Colon (tissue), 2 donors: ENCODE measurements at regions not wholly inside any gene's neighbourhood (a gene's known extent, or its start where the extent isn't known, plus 50 kb on each side); places are given as distances from the start of the nearest gene placed in this dataset.

ENCODE experiments used
- FAIRE-seq: peaks from 2 replicates; lab custom pipeline; 2012; peaks lifted over from hg19 to GRCh38; lab: Jason Lieb, UNC
- donor health status: control.
- donor health status: control.

DNA sequence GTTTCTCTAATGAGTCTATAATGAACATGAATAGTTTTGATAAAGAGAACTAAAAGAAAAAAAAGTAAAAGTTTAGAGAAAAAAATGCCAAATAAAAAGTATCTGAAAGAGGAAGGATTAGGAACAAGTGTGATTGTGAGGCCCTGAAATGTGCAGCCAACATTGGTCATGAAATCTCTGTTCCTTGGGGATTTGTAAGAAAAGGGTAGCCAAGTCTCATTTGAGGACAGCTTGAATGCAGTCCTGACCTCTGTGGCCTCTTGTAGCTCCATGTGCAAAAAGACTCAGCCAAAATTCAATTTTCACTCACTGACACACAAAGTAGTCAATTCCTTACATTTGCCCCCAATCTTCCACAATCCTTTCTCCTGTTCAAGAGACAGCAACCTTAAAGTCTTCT lies 167.9 kb downstream of the KLF12 start:
- no peak for FAIRE-seq

DNA sequence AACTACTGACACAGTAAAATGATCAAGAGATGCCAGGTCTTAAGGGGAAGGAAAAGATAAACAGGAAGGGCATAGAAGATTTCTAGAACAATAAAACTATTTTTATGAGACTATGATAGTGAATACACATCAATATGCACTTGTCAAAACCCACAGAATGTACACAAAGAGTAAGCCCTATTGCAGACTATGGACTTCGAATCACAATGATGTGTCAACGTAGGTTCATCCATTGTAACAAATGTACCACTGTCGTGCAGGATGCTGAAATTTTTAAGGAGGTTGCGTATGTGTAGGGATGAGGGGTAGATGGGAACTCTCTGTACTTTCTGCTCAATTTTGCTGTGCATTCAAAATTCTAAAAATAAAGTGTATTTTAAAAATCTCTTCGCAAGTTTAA lies 171.9 kb downstream of the KLF12 start:
- FAIRE-seq = no peak

DNA sequence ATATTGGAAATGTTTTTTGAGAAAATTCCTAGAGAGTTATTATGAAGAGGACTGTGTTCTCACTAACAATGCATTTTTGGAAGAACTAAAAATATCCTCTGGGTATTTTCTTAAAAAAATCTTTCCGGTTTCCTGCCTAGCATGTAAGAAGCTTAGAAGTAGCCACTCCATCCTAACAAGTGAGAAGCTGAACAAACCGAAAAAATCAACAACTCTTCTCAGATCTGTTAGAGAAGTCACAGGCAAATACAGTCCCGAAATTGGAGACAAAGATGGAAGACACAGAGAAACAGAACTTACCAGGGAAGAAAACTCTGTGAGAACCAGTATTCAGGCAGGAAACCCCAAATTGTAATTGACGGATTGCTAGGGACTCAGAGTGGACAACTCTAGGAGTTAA lies 173.0 kb downstream of the KLF12 start:
- no peak for FAIRE-seq

DNA sequence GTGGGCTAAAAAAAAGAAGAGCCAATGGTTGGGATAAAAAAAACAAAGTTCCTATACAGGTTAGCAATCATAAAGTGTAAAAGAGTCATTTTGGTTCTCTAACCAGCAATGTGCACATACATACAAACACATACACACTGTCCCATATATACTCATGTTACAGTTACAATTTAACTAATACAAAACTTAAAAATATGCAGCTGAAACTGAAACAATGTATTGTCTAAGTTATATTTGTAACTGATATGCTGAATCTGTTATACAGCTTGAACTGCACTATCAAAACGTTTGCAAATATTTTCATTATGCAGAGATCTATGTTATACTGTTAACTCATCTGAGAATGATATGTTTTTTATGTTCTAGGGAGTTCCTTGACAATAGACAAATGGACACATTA lies 173.7 kb downstream of the KLF12 start:
- FAIRE-seq = no peak

DNA sequence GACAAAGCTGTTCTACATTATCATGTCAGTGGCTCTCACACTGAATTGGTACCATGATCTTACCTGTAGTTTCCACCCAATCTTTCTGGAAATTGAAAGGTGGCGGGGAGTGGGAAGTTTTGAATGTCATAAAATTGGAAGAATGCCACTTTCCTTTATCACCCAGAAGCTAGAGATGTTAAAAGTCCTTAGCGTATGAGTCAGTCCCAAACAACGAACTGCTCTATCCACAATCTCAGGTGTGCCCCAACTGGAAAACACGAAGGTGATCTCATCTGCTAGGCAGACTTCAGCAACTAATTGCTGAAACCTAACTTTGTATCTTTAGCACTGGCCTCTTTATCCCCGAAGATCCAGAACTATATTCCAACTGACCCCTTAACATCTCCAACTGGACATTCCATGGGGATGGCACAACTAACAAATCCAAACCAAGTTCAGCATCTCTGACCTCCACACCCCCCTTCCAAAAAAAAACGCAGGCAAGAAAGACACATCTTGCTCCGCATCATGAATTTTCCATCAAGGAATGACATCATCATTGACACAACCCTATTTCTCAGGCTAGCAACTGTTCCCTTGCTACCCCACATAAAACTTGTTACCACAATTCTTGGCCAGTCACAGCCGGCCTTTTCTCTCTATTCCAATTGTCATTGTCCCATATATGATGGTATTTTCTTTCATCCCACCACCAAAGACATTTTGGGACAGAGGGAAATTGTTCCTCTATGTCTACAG lies 175.4 kb downstream of the KLF12 start:
- FAIRE-seq = no peak

DNA sequence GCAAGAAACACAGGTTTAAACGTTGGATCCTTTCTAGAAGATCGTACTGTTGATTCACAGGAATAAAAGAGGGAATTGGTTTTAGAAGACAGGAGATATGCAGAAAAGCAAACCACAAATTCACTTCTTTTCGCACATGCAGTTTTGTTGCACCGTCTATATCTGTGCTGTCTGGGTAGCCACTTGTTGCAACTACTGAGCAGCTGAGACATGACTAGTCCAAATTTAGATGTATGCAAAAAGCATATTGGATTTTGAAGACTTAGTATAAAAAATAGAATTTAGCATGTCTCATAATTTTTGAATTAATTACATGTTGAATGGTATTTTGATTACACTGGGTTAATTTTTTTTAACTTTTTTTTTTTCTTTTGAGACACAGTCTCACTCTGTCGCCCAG lies 176.3 kb downstream of the KLF12 start:
- FAIRE-seq = no peak

DNA sequence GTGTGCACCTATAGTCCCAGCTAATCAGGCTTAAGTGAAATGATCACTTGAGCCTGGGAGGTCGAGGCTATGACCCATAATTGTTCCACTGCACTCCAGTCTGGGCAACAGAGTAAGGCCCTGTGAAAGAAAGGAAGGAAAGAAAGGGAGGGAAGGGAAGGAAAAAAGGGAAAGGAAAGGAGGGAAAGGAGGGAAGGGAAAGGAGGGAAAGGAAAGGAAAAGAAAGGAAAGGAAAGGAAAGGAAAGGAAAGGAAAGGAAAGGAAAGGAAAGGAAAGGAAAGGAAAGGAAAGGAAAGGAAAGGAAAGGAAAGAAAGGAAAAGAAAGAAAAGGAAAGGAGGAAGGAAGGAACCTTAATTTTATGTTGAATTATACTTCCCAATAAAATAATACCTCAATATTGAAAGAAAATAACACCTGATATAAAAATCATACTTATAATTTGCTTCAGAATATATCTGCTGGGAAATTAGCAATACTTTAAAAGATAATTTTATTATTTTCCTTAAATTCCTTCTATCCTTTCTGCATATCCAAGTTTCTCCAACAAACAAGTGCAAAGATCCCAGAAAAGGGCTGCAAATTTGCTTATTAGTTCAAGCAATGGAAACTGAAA lies 177.3 kb downstream of the KLF12 start:
- FAIRE-seq = no peak

DNA sequence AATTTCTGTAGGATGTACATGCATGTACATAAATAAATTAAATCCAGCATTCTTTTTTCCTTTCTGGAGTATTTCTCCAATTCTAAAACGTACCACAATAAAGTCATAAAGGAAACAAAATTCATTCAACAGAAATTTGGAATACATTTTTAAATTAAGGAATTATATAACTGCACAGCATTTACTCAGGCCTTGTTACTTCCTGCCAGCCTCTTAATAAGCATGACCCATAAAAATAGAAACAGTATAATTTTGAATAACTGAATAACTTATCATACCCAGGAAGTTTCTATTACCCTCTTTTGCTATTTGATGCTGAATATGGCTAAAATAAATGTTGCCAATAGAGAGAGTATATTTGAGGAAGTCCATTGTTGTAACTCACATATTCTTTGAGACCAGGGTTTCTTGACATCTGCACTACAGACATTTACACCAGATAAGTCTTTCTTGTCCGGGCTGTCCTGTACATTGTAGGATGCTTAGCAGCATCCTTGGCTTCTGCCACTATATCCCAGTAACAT lies 178.2 kb downstream of the KLF12 start:
- no peak for FAIRE-seq

DNA sequence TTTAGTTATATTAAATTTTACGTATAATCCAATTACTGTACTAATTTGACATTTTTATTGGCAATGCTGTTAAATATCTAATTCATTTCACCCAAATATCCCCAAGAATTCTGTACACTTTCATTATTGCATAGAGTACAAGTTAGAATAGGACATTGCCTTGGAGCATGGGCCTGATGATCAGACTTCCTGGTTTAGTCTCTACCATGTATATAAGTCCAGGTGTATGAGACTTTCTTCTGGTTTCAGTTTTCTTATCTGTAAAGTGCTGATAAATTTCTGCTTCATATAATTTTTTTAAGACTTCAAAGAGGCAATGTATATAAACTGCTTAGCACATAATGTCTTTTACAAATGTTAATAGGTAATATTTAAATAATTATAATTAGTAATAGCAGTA lies 179.4 kb downstream of the KLF12 start:
- peak; percentile 5 for FAIRE-seq

DNA sequence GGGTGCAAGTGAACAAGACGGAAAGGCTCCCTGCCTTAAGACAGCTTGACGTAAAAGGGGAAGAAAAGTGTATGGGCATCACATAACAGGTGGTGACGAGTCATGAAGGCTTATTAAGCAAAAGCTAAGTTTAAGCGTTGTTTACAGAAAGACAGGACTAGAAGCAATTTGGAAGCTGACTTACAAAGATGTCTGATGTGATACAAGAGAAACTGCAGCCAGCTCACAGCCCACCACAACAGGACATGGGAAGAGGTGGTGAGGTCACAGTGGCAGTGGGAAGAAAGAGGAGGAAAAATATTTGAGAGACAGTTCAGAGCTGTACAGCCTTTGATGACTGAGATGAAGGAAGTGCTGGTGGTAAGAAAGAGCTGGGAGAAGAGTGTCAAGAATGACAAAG lies 181.6 kb downstream of the KLF12 start:
- FAIRE-seq = no peak

DNA sequence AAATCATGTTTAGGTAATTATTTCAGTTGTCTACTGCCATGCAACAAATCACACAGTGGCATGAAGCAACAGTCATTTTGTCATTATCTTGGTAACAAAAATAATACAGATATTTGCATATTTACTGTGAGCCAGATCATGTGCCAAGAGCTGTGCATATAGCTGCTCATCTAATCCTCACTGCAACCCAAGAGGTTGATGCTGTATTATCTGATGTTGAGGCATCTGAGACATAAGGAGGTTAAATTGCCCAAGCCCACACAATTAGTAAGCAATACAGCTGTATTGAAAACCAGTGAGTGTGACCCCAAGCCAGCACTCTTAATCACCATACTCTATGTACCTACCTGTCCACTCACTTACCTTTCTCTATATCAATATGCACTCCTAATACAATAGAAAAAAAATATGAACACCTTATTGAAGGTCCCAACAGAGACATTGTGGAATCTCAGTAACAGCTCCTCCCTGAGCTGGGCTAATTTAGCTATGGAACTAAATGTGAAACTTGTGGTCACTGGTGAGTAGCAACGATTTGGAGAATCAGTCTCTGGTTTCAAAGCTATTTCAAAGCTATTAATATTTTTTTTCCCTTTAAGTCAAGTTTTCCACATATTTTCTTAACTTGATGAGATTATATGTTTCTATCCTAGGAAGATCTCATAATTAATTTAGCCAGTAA lies 185.2 kb downstream of the KLF12 start:
- FAIRE-seq = no peak

DNA sequence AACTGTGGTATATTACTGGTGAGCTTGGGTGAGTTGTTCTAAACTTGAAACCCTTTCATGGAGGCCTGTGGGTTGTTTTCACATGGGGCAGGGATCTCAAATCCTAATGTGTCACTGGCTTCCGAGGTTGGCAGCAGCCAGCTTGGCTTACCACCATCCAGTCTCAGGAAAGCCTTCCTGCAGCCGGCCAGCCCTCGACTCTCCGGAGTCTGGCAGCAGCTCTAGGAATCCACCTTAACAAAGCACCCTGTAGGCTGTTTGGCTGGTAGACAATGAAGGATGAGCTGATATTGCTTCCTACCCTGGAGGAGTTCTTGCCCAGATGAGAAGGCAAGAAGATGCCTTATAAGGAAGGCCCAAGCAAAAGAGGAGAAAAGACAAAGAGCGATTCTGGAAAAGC lies 188.3 kb downstream of the KLF12 start:
- no peak for FAIRE-seq

DNA sequence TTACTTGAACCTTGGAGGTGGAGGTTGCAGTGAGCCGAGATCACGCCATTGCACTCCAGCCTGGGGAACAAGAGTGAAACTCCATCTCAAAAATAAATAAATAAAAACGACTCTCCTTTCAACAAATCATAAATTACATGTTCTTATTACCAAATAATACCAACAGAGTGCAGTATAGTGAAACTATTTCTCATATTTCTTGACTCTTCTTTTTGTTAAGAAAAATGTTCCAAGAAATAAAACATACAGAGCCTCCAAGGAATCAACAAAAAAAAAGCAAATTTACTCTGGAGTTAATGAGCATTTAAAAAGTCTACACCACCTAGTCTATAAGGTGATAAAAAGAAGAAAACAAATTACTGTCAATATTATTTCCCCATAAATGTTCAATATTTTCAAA lies 188.8 kb downstream of the KLF12 start:
- no peak for FAIRE-seq

DNA sequence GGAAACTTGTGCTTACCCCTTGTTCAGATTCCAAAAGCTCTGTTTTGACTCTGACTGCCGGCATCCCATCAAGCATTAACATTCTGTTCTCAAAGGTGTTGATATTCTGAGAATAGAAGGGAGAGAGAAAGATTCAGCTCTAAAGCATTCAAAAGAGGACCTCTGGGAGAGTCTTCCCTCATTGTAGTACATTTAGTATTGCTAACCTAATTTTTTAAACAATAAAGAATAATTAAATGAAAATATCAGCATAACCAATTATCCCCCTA lies 190.3 kb downstream of the KLF12 start:
- no peak for FAIRE-seq

DNA sequence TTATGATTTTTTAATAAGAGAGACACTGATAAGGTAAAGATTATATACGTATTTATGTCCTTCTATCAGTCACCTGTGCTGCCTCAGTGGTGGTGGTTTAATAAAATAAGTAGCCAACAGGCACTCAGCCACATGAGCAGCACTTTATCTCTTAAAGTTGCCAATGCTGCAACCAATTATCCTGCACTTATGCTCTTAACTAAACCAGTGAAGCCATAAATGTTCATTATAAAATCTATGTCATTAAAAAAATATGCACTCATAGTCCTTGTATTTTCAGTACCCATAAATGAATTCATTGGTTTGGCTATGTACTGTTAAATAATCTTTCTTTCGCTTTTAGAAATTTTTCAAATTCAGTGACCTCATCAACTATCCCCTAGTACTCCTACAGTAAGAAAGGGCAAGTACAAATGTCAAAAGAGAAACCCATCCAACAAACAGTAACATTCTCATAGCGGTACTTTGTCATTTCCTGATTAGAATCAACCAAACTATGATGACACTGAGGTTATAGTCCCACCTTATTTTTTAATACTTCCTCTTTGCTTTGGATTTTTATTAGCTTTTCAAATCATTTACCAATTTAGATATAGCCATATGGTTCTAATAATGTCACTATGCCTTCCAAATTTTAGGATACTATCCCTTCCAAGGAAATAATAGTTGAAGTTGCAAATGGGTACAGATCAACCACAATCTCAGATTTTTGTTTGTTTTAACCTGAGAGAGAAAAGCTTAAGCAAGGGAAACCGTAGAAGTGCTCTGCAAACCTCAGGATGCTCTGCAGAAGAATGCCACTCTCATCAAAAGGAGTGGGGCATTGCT lies 190.9 kb downstream of the KLF12 start:
- no peak for FAIRE-seq

DNA sequence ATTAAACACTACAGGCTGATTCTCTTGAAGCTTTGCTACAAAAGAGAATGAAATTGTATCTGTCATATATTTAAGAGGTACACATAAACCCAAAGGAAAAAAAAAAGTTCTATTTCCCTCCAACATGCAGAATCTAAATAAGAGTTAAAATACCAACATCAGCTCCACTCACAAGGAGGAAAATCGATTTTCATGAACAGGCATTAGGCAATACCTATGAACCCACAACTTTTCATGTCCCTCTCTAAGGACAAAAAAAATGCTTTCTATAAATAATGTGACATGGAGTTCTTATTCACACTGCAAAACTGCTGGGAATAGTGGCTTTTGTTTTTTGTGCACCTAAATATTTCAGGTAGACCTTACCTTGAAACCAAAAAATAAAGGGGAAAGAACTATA lies 192.5 kb downstream of the KLF12 start:
- FAIRE-seq = no peak

DNA sequence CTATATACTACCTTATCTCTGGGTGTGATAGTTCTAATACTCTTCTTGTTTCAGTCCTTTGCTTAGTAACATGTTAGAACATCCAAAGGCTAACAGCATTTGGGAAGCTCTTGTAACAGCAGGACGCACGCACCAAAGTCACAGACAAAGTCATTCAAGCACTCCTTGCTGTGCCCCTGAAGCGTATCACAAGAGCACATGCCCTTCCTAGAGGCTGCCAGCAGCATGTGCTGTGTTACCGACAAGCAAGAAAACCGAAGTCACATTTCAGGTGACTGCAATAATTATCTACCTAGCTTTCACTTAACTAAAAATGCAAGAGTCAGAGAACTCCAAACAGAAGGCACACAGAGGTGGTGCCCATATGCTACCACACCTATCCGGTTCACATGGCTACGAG lies 194.1 kb downstream of the KLF12 start:
- FAIRE-seq = no peak

DNA sequence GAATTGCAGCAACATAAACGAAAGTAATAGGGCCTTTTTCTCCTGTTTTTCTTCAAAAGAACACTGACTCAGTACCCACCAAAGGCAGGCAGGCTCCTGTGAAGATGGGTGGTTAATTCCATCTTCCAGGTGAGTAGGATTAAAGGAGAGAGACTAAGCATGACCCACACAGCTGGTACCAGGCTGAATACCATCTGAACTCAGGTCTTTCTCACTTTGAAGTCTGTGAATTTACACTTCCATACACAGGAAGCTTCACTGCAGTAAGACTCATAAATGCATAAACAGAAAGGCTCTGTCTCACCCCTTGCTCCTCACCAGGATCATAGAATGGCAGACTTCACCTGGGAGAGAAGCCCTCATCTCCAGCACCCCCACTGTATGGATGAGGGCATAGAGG lies 194.6 kb downstream of the KLF12 start:
- no peak for FAIRE-seq

DNA sequence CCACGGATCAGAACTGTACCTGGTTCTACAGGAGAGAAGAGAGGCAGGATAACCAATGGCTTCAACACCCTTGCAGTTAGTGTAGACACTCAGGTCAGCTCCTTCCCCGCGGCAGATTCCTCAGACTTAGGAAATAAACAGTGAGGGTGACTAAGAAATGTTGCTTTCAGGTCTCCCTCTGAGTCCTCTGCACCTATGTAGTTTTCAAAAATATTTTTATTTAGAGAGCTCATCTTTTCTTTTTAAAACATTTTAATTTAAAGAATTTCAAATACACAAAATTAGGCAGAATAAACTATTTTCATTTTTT lies 195.2 kb downstream of the KLF12 start:
- FAIRE-seq = no peak

DNA sequence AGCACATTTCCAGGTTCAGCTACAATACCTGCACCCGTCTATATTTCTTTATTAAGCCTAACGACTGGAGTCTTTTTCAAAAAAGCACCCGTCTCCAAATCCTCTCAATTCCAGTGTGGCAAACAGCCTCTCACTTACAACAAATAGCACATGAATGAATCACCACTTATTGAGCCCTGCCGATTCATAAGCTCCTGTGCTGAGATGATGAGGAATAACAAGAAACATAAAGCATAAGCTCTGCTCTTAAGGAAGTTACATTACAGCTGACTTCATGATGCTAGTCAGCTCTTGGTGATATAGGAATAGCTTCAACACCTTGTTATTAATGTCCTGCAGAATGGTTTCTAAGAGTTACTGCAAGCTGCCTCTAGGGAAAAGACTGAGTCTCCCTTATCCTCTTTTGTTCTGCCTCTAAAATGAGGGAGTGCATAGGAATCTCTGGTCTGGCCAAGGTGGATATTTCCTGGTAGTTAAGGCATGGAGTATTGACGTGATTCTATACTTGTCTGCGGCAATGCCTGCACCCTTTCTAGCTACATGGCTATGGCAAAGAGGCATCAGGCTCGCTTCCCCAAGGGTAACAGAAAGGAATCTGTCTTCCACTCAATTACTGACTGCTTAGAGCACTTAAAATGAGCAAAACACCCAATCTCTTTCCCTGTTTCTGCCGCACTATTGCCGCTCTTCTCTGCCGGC lies 195.7 kb downstream of the KLF12 start:
- no peak for FAIRE-seq

DNA sequence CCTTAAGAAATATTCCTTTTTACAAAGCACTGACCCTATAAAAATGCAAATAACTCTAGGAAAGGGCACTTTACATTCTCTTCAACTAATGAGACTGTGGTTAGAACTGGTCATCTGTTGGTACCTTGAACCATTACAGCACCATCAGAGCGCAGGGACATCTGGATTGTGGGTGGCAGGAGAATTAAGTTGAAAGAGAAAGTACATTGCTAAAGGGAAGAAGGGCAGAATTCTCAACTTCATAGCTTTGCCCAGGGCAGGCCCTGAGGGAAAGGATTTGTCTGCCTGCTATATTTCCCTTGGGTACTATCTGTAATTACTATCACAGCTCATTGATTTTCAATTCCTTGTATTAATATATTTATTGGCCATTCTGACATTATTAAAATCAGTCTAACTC lies 196.8 kb downstream of the KLF12 start:
- FAIRE-seq = no peak

DNA sequence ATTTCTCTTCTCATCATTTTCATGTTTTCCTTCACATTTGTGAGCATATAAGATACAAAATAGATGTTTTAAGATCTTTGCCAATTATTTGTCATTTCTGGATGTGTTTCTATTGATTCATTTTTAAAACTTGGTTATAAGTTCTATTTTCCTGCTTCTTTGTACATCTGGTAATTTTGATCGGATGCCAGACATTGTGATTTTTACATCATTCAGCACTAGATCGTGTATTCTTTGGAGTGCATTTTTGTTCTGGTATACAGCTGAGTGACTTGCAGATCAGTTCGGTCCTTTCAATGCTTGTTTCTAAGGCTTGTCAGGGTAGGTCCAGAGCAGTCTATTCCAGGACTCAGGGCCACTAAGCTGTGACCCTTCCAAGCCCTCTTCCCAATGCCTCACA lies 198.2 kb downstream of the KLF12 start:
- no peak for FAIRE-seq
